ENCODE measurements at regions not wholly inside any gene's neighbourhood (a gene's known extent, or its start where the extent isn't known, plus 50 kb on each side); places are given as distances from the start of the nearest gene placed in this dataset.

DNA sequence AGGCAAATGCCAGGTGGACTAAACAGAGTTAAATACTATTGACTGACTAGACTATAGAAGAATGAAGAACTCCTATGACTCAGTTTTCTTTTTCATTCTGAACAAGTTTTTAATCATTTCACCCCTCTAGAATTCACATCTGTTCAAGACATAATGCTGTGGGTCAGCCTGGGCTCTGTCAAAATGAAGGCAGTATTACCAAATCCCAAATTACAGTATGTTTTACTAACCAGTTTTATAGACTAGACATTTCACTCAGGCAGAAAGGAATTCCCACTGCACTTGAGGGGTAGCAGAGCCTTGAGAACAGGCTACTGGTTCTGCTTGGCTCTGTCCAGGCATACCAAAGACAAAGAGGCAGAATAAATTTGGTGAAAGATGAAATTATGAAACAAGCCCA is 511.7 kb downstream of the EPHA4 start:
- DNase-seq: no peak
- peaks cover 0 to 3% of the 10 kb centered on the region in 2 donors for H3K27me3 ChIP-seq
- intact Hi-C loops (cut with DNase I): no loop called here
- H3K27ac ChIP-seq: no peak overlapping the region
- H3K9me3 ChIP-seq: peaks cover 0 to 3% of the 10 kb centered on the region in 2 donors
- no peak overlapping the region for H3K4me3 ChIP-seq
- H3K36me3 ChIP-seq: no peaks in the 10 kb centered on the region
- TF ChIP-seq, protein P1, sequence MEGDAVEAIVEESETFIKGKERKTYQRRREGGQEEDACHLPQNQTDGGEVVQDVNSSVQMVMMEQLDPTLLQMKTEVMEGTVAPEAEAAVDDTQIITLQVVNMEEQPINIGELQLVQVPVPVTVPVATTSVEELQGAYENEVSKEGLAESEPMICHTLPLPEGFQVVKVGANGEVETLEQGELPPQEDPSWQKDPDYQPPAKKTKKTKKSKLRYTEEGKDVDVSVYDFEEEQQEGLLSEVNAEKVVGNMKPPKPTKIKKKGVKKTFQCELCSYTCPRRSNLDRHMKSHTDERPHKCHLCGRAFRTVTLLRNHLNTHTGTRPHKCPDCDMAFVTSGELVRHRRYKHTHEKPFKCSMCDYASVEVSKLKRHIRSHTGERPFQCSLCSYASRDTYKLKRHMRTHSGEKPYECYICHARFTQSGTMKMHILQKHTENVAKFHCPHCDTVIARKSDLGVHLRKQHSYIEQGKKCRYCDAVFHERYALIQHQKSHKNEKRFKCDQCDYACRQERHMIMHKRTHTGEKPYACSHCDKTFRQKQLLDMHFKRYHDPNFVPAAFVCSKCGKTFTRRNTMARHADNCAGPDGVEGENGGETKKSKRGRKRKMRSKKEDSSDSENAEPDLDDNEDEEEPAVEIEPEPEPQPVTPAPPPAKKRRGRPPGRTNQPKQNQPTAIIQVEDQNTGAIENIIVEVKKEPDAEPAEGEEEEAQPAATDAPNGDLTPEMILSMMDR (IDR thresholded peaks at IDR 0.05): no peak
- ATAC-seq: no peak
- no peaks in the 10 kb centered on the region for H3K4me1 ChIP-seq

DNA sequence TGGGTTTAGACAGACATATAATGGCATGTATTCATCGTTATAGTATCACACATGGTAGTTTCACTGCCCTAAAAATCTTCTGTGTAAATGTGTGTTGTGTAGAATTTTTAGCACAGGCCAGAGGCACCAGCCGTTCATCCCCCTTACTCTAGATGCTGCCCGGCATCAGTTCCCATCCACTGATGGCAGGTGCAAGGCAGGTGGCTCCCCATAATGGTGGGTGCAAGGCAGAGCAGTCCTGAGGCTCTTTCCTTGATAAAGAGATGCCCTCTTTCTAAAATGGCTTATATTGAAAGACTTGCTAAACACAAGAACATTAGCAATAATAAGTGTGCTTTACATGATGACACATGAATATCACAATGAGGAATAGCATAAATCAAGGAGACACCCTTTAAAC is 508.5 kb downstream of the EPHA4 start:
- DNase-seq: no peak

DNA sequence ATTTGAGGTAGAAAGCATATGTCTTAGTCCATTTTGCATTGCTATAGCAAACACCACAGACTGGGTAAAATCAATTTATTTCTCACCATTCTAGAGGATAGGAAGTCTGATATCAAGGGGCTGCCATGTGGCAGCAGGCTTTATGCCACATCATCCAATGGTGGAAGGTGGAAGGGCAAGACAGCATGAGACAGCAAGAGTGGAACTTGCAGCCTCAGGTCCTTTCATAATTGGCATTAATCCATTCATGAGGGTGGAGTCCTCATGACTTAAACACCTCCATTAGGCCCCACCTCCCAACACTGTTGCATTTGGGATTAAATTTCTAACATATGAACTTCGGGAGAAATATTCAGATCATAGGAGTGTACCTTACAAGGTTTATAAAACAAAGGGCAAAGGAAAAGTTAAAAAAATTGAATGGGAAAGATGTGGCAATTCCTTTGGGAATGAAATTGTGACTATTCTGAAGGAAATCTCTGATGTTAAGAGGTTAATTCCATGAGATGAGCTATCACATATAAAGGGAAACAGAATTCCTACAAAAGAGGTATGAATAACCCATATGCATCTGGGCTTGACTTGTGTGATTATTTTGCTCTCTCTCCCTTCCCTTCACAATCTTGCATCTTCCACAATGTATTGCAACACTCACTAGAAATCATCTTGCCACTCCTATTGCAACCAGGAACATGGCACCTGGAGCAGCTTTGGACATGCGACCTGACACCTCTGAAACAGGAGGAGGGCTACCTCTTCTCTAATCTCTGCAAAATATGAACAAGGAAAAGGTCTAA is 507.8 kb downstream of the EPHA4 start:
- intact Hi-C loops (cut with DNase I): no loop called here
- ATAC-seq: no peak
- Histone ChIP-seq H3K4me1 (no peaks in the 10 kb centered on the region), H3K4me3 (no peak overlapping the region), H3K36me3 (no peaks in the 10 kb centered on the region), H3K27ac (no peak overlapping the region), H3K27me3 (peaks cover 0 to 3% of the 10 kb centered on the region in 2 donors), H3K9me3 (no peaks in the 10 kb centered on the region)
- no peak for DNase-seq
- TF ChIP-seq, protein P1 (IDR thresholded peaks at IDR 0.05): no peak

More for the DNA sequence above, 508.5 kb downstream of the EPHA4 start:
- H3K9me3 ChIP-seq: peaks cover 0 to 2% of the 10 kb centered on the region in 2 donors
- H3K36me3 ChIP-seq: no peaks in the 10 kb centered on the region
- H3K27me3 ChIP-seq: peaks cover 0 to 3% of the 10 kb centered on the region in 2 donors
- ATAC-seq: no peak
- H3K27ac ChIP-seq: no peak overlapping the region
- no peak overlapping the region for H3K4me3 ChIP-seq
- intact Hi-C loops (cut with DNase I): no loop called here
- TF ChIP-seq, protein P1 (IDR thresholded peaks at IDR 0.05): no peak
- no peaks in the 10 kb centered on the region for H3K4me1 ChIP-seq

DNA sequence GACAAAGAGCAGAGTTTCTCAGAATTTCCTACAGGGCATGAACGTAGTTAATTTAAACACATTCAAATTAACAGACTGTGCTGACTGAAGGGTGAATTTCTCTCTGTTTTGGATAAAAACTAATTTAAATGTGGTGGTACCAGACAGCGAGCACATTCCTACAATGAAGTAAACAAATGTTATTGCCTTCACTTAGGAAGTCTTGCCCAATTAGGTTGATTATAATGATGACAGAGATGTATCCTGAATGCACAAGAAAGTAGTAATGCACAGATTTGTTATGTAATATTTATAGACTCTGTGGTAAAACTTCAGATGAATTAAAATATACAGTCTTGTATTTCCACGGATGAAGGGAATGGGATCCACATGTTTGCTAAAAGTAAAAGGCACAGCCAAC is 507.2 kb downstream of the EPHA4 start:
- intact Hi-C loops (cut with DNase I): no loop called here
- TF ChIP-seq, protein P1 (IDR thresholded peaks at IDR 0.05): no peak
- DNase-seq (no peak), ATAC-seq (no peak)
- Histone ChIP-seq H3K36me3 (no peaks in the 10 kb centered on the region), H3K27me3 (peaks cover 0 to 3% of the 10 kb centered on the region in 2 donors), H3K4me3 (no peak overlapping the region), H3K27ac (no peak overlapping the region), H3K9me3 (peaks cover 0 to 2% of the 10 kb centered on the region in 2 donors), H3K4me1 (no peaks in the 10 kb centered on the region)

DNA sequence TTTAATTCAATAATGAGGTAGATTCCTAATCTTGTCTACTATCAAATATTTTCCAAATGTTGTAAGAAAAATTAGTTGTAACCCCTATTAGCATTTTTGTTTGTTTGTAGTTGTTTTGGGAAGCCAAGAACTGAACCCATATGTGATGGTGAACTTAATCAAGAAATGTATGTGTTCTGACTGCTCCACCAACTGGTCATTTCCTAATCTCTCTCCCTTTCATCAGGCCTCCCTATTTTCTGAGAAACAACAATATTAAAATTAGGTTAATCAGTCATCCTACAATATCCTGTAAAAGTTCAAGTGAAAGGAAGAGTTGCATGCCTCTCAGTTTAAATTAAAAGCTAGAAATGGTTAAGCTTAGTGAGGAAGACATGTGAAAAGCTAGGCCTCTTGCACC is 504.0 kb downstream of the EPHA4 start:
- DNase-seq (no peak), ATAC-seq (no peak)
- no peaks in the 10 kb centered on the region for H3K36me3 ChIP-seq
- H3K4me1 ChIP-seq: no peaks in the 10 kb centered on the region
- no peaks in the 10 kb centered on the region for H3K27me3 ChIP-seq
- H3K4me3 ChIP-seq: no peak overlapping the region
- intact Hi-C loops (cut with DNase I): no loop called here
- TF ChIP-seq, protein P1 (IDR thresholded peaks at IDR 0.05): no peak
- H3K9me3 ChIP-seq: peaks cover 0 to 17% of the 10 kb centered on the region in 2 donors
- no peak overlapping the region for H3K27ac ChIP-seq
